ENCODE measurements at regions not wholly inside any gene's neighbourhood (a gene's known extent, or its start where the extent isn't known, plus 50 kb on each side); places are given as distances from the start of the nearest gene placed in this dataset.
"Not testable (repeated sequence)": the region's sequence is repeated elsewhere in the genome, so short reads cannot be mapped to it uniquely, and the experiment has no call there.

DNA sequence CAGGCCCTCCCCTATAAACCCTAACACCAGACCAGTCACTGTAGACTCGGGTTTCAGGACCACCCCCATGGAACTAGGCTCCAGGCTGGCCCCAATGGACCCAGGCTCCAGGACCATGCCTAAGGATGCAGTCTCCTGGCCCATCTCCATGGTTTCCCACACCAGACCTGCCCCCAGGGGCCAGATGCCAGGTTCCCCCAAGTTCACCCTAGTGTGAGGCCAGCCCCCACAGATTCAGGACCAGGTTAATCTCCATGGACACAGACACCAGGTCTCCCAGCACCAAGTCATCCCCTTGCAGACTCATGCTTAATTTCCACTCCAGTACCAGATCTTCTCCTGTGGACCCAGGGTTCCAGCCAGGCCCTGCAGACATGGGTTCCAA, 103.8 kb upstream of the LANCL2 start:
- DNase-seq (ENCODE audit: low read depth): no peak

- DNase-seq (ENCODE audit: low read depth): not testable (repeated sequence)
These were observed 99.8 kb upstream of the LANCL2 start for GRCh38 chr7:55265328-55265727.

GRCh38 chr7:55265836-55266642, 99.1 kb upstream of the LANCL2 start:
- DNase-seq (ENCODE audit: low read depth): no peak

DNA sequence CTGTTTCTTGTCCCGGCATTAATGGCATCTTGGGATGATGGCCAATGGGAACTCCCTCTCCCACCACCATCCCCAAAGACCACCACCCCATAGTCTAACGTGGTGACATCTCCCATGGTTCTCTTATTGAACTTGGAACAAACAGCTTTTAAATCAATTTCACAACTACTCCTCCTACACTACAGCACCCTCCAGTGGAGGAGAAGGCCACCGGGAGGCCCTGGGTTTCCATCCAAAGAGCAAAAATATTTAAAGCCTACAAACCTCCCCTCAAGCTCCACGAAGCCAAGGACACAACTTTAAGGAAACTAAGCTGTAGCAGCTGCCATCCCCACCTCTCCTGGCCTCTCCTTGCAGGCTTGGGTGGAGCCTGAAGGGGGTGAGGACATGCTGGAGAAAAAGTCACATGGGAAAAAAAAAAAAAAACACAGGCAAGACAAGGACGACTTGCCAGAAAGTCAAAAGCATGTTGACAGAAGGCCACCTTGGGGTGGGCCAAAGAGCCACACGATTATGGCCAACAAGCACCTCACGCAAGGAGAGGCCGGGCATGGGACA, 94.0 kb upstream of the LANCL2 start:
- peak; percentile 39 for DNase-seq (ENCODE audit: low read depth)

- no peak for DNase-seq (ENCODE audit: low read depth)
These were observed 93.5 kb upstream of the LANCL2 start for GRCh38 chr7:55271661-55272060.

GRCh38 chr7:55272328-55272727, 92.8 kb upstream of the LANCL2 start:
- no peak for DNase-seq (ENCODE audit: low read depth)

- DNase-seq (ENCODE audit: low read depth): no peak
These were observed 91.8 kb upstream of the LANCL2 start for GRCh38 chr7:55273186-55273980.

- DNase-seq (ENCODE audit: low read depth): no peak
These were observed 91.0 kb upstream of the LANCL2 start for GRCh38 chr7:55274156-55274555.

DNA sequence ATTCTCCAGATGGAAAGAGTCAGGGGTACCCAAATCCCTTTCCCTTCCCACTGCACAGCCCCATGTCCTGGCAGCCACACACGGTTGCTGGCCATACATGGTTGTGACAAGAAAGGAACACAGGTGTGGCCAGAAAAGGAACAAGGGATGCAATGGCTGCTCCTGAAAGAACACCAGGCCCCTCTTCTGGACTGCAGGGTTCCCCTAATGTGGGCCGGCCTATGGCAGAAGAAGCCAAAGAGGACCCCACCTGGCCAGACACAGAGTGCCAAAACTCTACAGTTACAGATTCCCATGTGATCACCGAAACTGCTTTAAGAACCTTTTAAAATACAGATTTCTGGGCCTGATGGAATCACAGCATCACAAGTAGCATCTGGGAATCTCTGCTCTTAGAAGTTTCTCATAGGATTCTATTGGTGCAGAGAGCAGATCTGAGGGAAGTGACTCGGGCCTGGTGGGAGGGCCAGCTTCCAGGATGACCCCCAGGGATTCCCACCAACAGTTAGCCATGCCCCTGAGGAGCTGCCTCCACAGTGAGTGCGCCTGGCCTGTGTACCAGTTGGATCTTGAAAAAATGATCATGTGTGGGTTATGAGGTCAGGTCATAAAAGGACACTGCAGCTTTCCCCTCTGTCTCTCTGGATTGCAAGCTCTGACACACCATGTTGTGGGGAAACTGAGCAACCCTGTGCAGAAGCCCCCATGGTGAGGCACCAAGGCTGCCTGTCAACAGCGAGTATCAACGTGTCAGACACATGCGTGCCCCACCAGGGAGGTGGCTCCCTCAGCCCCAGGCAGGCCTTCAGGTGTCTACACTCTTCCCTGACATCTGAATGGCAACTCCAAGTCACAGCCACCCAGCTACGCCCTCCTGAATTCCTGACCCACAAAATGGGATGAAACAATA, 89.6 kb upstream of the LANCL2 start:
- DNase-seq (ENCODE audit: low read depth): no peak

DNA sequence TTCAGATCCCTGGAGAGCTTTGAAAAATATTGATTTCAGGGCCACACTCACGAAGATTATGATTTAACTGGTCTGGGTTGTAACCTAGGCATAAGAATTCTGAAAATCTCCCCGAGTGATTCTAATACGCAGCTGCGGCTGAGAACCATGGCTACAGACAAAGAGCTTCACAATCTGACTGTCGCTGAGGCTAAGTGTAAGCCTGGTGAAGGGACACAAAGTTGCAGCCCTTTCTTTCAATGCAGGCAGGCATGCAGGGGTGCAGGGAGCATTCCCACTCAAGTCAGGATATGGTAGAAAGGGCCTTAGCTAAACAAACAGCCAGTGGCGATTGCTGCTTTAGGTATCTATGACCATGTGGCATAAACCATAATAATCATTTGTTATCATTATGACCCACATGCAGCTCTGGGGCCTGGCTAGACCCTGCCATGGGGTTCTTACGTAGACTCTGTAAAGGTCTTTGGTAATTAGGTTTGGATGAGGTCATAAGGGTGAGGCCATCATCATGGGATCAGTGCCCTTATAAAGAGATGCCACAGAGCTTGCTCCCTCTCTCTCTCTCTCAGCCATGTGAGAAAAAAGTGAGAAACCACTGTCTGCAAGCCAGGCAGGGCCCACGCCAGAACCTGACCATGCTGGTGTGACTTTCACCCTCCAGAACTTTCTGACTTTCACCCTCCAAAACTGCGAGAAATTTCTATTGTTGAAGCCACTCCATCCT, 88.4 kb upstream of the LANCL2 start:
- DNase-seq (ENCODE audit: low read depth): no peak

DNA sequence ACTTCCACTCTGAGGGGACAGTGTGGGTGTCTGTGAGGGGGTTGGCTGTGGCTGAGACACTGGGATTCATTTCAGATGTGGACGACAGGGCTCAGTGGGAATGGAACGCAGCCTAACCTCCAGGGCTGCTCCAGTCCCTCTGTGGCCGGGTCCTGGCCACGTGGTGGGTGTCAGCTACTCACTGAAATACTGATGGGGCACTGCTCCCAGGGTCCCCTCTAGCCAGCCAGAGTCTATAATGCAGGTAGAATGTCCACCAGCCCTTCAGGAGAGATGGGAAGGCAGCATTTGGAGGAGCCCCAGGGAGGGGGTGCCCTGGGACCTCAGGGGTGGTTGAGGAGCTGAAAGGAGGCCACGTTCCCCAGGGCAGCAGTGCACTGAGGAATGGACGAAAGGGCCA, 87.2 kb upstream of the LANCL2 start:
- no peak for DNase-seq (ENCODE audit: low read depth)

- DNase-seq (ENCODE audit: low read depth): no peak
These were observed 86.8 kb upstream of the LANCL2 start for GRCh38 chr7:55278321-55278720.

- DNase-seq (ENCODE audit: low read depth): no peak
These were observed 85.9 kb upstream of the LANCL2 start for GRCh38 chr7:55279080-55279845.

- DNase-seq (ENCODE audit: low read depth): peak; percentile 77
These were observed 85.1 kb upstream of the LANCL2 start for GRCh38 chr7:55280031-55280454.

GRCh38 chr7:55285665-55286064, 79.5 kb upstream of the LANCL2 start:
- DNase-seq (ENCODE audit: low read depth): no peak

DNA sequence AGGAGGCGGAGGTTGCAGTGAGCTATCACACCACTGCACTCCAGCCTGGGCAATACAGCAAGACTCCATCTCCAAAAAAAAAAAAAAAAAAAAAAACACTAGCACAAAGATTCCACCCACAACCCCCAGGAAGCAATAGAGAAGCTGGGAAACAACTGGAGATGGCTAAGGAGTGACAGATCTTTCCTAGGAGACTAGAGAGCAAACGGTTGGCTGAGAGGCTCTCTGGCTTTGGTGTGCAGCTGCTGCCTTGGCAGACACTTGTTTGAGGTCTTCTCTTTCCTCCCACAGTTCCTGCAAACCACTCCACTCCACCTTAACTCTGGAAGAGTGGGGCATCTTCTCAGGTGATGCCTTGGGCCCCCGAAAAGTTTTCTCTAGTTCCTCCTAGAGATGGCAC, 78.5 kb upstream of the LANCL2 start:
- DNase-seq (ENCODE audit: low read depth): no peak

GRCh38 chr7:55288070-55288824, 76.9 kb upstream of the LANCL2 start:
- no peak for DNase-seq (ENCODE audit: low read depth)

GRCh38 chr7:55296070-55296469, 69.1 kb upstream of the LANCL2 start:
- DNase-seq (ENCODE audit: low read depth): no peak

- no peak for DNase-seq (ENCODE audit: low read depth)
These were observed 65.7 kb upstream of the LANCL2 start for GRCh38 chr7:55299273-55299967.
